ENCODE measurements at regions not wholly inside any gene's neighbourhood (a gene's known extent, or its start where the extent isn't known, plus 50 kb on each side); places are given as distances from the start of the nearest gene placed in this dataset.

DNA sequence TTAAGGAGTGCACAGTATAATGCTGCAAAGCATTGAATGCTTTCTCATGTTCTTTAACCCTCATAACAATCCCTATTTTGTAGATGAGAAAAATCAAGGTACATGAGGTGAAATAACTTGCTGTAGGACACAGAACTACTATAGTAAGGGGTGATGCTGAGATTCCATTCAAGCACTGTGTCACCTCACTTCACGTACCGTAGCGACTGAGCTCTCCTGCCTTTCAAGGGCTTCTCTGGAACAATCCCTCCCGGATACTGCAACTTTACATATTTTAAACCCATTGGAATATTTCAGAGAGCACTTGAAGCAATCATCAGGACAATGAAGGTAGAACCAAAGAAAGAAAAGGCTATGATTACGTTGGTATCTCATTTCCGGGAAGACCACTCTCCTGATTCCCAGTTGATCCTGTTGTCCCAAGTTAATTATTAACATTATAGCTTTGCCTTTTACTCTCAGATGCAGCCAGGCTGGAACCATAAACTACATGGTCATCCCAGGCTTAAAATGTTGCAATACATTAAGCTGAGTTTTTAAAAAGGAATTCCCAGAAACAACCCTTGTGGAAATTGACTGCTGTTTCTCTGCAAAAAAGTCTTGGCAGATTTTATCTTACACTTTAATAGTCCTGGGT, 252.2 kb upstream of the IGF1R start:
- TF ChIP-seq, protein P1, sequence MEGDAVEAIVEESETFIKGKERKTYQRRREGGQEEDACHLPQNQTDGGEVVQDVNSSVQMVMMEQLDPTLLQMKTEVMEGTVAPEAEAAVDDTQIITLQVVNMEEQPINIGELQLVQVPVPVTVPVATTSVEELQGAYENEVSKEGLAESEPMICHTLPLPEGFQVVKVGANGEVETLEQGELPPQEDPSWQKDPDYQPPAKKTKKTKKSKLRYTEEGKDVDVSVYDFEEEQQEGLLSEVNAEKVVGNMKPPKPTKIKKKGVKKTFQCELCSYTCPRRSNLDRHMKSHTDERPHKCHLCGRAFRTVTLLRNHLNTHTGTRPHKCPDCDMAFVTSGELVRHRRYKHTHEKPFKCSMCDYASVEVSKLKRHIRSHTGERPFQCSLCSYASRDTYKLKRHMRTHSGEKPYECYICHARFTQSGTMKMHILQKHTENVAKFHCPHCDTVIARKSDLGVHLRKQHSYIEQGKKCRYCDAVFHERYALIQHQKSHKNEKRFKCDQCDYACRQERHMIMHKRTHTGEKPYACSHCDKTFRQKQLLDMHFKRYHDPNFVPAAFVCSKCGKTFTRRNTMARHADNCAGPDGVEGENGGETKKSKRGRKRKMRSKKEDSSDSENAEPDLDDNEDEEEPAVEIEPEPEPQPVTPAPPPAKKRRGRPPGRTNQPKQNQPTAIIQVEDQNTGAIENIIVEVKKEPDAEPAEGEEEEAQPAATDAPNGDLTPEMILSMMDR (IDR thresholded peaks at IDR 0.05) = no peak
- TF ChIP-seq EZH2 (IDR thresholded peaks at IDR 0.05; ENCODE audit: borderline replicate concordance, insufficient read depth, low read depth, low read length, poor library complexity, severe bottlenecking) = no peak
